CD4-positive, alpha-beta T cell treated with Interleukin-1 beta for 1 hour (primary cell): ENCODE measurements at regions not wholly inside any gene's neighbourhood (a gene's known extent, or its start where the extent isn't known, plus 50 kb on each side); places are given as distances from the start of the nearest gene placed in this dataset.

Source experiments
- DNase-seq, 2 donors: peaks; one replicate each; pipeline ENCODE4 v3.0.0-alpha.2; 2020 to 2022

GRCh38 chr7:4613846-4614548, 68.1 kb upstream of the FOXK1 start:
- no peak for DNase-seq

GRCh38 chr7:4616116-4616515, 66.0 kb upstream of the FOXK1 start:
- DNase-seq: no peak

DNA sequence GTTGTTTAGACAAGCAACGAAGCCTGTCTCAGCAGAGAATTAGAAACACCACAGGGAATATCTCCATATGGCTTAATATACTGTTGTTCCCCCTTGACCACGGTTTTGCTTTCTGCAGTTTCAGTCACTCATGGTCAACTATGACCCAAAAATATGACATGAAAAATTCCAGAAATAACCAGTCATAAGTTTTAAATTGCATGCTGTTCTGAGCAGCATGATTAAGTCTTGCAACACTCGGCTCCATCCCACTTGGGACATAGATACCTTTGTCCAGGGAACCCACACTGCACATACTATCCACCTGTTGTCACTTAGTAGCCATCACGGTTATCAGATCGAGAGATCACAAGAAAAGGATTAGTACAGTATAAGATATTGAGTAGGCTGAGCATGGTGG, 60.7 kb upstream of the FOXK1 start:
- no peak for DNase-seq

- no peak for DNase-seq
These were observed 55.7 kb upstream of the FOXK1 start for GRCh38 chr7:4626318-4626845.

- no peak for DNase-seq
These were observed 52.7 kb upstream of the FOXK1 start for GRCh38 chr7:4629287-4629895.

DNA sequence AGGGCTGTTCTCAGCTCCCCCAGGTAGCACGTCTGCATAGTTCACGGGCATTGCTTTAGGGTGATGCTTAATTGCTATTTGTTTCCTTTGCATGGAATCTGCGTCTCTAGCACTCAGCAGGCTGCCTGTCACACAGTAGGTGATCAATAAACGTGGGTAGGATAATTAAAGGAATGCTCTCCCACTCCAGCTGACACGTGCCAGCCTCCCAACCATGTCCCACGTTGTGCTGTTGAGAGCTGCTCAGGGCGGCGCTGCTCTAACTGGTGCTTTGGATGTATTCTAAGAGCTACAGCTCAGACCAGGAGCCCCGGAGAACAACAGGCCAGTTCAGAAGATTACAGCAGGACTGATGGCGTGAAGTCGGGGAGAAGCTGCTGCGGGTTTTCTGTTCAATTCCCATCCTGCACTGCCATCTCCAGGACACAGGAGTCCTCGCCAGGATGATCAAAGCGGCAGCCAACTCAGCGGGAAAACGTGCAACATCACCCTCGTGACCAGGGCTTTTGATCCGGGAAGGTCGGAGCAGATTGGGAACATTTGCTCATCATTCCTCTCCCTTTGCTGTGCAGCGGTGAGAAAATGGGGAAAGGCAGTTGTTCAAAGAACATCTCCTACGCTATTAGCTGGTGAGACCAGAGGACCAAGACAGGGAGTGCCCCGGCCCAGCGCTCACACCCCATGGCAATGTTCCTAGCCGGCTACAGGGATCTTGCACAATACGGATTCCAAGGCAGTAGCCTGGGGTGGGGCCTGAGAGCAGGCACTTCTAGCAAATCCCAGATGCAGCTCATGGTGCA, 50.5 kb upstream of the FOXK1 start:
- DNase-seq: no peak
